Activated T-cell treated with anti-CD3 and anti-CD28 coated beads, Interleukin-2, amount 50 U/mL, for 4 hours (primary cell): ENCODE measurements at regions not wholly inside any gene's neighbourhood (a gene's known extent, or its start where the extent isn't known, plus 50 kb on each side); places are given as distances from the start of the nearest gene placed in this dataset.
"Not testable (repeated sequence)": the region's sequence is repeated elsewhere in the genome, so short reads cannot be mapped to it uniquely, and the experiment has no call there.

Experiments used
- ATAC-seq, 2 donors: fragments of 200-7000 bp; cut with Tn5 transposase; one replicate each; pipeline ENCODE4 v1.10.0; 2021
- DNase-seq: peaks from one replicate; pipeline ENCODE4 v3.0.0-alpha.2; 2020
- H3K27me3 Mint-ChIP-seq: one replicate; pipeline ENCODE4 v1.8.0; 2021; ENCODE audit warnings: low read depth, mixed read lengths
- H3K36me3 Mint-ChIP-seq: one replicate; pipeline ENCODE4 v1.8.0; 2022; ENCODE audit warnings: mixed read lengths; ENCODE audit not compliant: insufficient read depth
- H3K4me1 Mint-ChIP-seq: one replicate; pipeline ENCODE4 v1.8.0; 2021; ENCODE audit warnings: low read depth, mixed read lengths
- H3K4me3 Mint-ChIP-seq: one replicate; pipeline ENCODE4 v1.8.0; 2021; ENCODE audit warnings: mild to moderate bottlenecking, moderate library complexity, mixed read lengths
- H3K9me3 Mint-ChIP-seq: one replicate; pipeline ENCODE4 v1.8.0; 2021; ENCODE audit warnings: mixed read lengths

- no peak overlapping the region for H3K4me3 Mint-ChIP-seq
- no peaks in the 10 kb centered on the region for H3K36me3 Mint-ChIP-seq
- DNase-seq, result no peak
- no peaks in the 10 kb centered on the region for H3K27me3 Mint-ChIP-seq
- peaks cover 4% of the 10 kb centered on the region for H3K4me1 Mint-ChIP-seq
- no peaks in the 10 kb centered on the region for H3K9me3 Mint-ChIP-seq
- ATAC-seq, result no peak
Observed at GRCh38 chr9:129309906-129310305, 131.8 kb upstream of the IER5L start.

DNA sequence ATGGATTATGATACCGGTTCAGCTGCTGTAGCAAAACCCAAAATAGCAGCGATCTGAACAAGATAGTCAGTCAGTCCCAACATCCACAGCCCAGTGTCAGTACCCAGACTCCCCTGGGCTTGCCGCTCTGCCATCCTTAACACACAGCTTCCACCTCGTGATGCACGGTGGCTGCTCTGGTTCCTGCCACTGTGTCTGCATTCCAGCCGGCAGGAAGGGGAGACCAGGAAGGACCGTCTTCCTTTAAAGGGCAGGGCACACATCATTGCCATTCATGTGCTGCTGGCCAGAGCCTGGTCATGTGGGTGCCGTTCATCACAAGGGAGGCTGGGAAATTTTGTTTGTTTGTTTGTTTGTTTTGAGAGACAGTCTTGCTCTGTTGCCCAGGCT is 131.0 kb upstream of the IER5L start:
- H3K36me3 Mint-ChIP-seq, result no peaks in the 10 kb centered on the region
- H3K4me3 Mint-ChIP-seq, result no peak overlapping the region
- DNase-seq (no peak), ATAC-seq (no peak)
- no peaks in the 10 kb centered on the region for H3K9me3 Mint-ChIP-seq
- H3K4me1 Mint-ChIP-seq, result peaks cover 4% of the 10 kb centered on the region
- no peaks in the 10 kb centered on the region for H3K27me3 Mint-ChIP-seq

GRCh38 chr9:129307227-129307970 is 129.3 kb upstream of the IER5L start:
- no peak overlapping the region for H3K4me3 Mint-ChIP-seq
- peaks cover 4% of the 10 kb centered on the region for H3K4me1 Mint-ChIP-seq
- H3K27me3 Mint-ChIP-seq, result peaks cover 6% of the 10 kb centered on the region
- no peaks in the 10 kb centered on the region for H3K9me3 Mint-ChIP-seq
- no peak for ATAC-seq
- H3K36me3 Mint-ChIP-seq, result no peaks in the 10 kb centered on the region
- DNase-seq, result no peak

- H3K36me3 Mint-ChIP-seq, result no peaks in the 10 kb centered on the region
- DNase-seq (no peak), ATAC-seq (no peak)
- peaks cover 4% of the 10 kb centered on the region for H3K4me1 Mint-ChIP-seq
- peaks cover 7% of the 10 kb centered on the region for H3K27me3 Mint-ChIP-seq
- no peaks in the 10 kb centered on the region for H3K9me3 Mint-ChIP-seq
- no peak overlapping the region for H3K4me3 Mint-ChIP-seq
Observed at GRCh38 chr9:129306318-129306973, 128.4 kb upstream of the IER5L start.

- ATAC-seq, result no peak
- Mint-ChIP-seq H3K9me3 (no peaks in the 10 kb centered on the region), H3K4me1 (peaks cover 4% of the 10 kb centered on the region), H3K36me3 (no peaks in the 10 kb centered on the region), H3K4me3 (no peak overlapping the region), H3K27me3 (peaks cover 10% of the 10 kb centered on the region)
- no peak for DNase-seq
Observed at GRCh38 chr9:129305246-129305645, 127.2 kb upstream of the IER5L start.

DNA sequence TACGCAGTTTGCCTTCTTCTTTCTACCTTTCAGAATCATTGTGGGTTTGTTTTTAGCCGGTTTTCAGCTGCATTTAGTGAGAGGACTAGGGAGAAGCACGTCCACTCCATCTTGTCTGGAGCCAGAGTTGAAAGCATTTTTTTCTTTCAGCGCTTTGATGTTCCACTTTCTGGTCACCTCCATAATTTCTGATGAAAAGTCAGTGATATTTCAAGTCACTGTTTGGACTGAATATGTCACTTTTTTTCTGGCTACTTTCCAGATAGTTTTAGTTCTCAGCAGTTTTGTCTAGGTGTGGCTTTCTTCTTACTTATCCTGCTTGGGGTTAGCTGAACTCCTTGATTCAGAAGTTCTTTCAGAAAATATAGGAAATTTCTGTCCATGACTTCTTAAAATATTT is 123.9 kb upstream of the IER5L start:
- Mint-ChIP-seq H3K27me3 (peaks cover 10% of the 10 kb centered on the region), H3K9me3 (no peaks in the 10 kb centered on the region), H3K36me3 (no peaks in the 10 kb centered on the region), H3K4me1 (peaks cover under 1% of the 10 kb centered on the region), H3K4me3 (no peak overlapping the region)
- DNase-seq (no peak), ATAC-seq (no peak)

DNA sequence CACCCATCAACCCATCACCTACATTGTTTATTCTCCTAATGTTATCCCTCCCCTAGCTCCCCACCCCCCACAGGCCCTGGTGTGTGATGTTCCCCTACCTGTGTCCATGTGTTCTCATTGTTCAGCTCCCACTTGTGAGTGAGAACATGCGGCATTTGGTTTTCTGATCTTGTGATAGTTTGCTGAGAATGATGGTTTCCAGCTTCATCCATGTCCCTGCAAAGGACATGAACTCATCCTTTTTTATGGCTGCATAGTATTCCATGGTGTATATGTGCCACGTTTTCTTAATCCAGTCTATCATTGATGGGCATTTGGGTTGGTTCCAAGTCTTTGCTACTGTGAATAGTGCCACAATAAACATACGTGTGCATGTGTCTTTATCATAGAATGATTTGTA is 118.1 kb upstream of the IER5L start:
- H3K36me3 Mint-ChIP-seq, H3K9me3 Mint-ChIP-seq, H3K4me1 Mint-ChIP-seq, ATAC-seq, H3K4me3 Mint-ChIP-seq, H3K27me3 Mint-ChIP-seq, DNase-seq: not testable (repeated sequence)

- Mint-ChIP-seq H3K9me3 (peaks cover 6% of the 10 kb centered on the region), H3K4me3 (no peak overlapping the region), H3K36me3 (no peaks in the 10 kb centered on the region), H3K27me3 (no peaks in the 10 kb centered on the region), H3K4me1 (no peaks in the 10 kb centered on the region)
- DNase-seq (no peak), ATAC-seq (no peak)
Observed at GRCh38 chr9:129291041-129291501, 113.0 kb upstream of the IER5L start.

GRCh38 chr9:129290606-129291005 is 112.5 kb upstream of the IER5L start:
- DNase-seq, result no peak

DNA sequence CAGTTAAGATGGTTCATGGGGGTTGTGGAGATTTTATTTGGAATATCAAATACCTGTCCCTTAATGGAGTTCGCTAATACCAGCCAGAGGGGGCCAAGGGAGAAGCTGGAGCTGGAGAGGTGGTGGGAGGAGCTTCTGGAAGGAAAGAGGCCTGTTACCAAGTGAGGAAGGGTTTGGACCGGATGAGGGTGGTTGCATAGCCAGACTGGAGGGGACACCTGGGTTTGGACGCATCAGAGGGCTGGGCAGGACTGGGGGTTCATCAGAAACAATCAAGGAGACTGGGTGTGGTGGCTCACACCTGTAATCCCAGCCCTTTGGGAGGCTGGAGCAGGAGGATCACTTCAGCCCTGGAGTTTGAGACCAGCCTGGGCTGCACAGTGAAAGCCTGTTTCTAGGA is 111.8 kb upstream of the IER5L start:
- ATAC-seq, result no peak

More at GRCh38 chr9:129290606-129291005, 112.5 kb upstream of the IER5L start:
- peaks cover 2% of the 10 kb centered on the region for H3K9me3 Mint-ChIP-seq
- no peak for ATAC-seq
- no peaks in the 10 kb centered on the region for H3K27me3 Mint-ChIP-seq
- no peaks in the 10 kb centered on the region for H3K36me3 Mint-ChIP-seq
- H3K4me1 Mint-ChIP-seq, result no peaks in the 10 kb centered on the region
- H3K4me3 Mint-ChIP-seq, result no peak overlapping the region

GRCh38 chr9:129289131-129289731 is 111.2 kb upstream of the IER5L start:
- Mint-ChIP-seq H3K4me3 (no peak overlapping the region), H3K9me3 (no peaks in the 10 kb centered on the region), H3K4me1 (no peaks in the 10 kb centered on the region), H3K27me3 (no peaks in the 10 kb centered on the region), H3K36me3 (no peaks in the 10 kb centered on the region)
- DNase-seq (no peak), ATAC-seq (no peak)

More for the DNA sequence above, 111.8 kb upstream of the IER5L start:
- DNase-seq, result no peak
- Mint-ChIP-seq H3K36me3 (no peaks in the 10 kb centered on the region), H3K9me3 (no peaks in the 10 kb centered on the region), H3K4me1 (no peaks in the 10 kb centered on the region), H3K4me3 (no peak overlapping the region), H3K27me3 (no peaks in the 10 kb centered on the region)

DNA sequence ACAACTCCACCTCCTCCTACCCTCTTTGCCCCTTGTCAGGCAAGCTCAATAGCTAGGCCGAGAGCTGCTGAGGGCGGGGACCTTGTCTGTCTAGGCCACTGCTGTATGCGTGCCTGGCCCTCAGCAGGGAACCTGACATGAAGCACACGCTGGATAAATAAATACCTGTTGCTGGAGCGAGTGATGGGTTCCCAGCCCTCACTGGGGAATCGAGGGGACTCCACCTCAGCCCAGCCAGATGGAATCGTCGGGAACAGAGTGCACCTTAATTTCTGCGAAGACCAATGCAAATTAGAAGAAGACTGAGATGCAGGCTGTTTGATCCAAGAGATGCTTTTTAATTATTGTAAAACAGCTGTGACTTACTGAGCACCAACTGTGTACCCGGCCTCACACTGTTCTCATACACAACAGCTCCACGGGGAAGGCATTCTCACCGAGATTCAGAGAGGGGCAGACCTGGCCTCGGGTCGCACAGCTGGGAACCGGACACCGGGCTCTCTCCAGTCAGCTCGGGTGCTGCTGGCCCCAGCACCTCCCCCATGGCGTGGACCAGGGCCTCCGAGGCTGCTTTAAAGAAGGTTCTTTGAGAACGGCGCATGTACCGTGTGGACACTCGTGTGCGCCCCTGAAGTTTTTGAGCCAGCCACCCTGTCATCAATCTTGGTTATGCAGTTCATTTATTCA is 109.7 kb upstream of the IER5L start:
- H3K4me3 Mint-ChIP-seq, result no peak overlapping the region

DNA sequence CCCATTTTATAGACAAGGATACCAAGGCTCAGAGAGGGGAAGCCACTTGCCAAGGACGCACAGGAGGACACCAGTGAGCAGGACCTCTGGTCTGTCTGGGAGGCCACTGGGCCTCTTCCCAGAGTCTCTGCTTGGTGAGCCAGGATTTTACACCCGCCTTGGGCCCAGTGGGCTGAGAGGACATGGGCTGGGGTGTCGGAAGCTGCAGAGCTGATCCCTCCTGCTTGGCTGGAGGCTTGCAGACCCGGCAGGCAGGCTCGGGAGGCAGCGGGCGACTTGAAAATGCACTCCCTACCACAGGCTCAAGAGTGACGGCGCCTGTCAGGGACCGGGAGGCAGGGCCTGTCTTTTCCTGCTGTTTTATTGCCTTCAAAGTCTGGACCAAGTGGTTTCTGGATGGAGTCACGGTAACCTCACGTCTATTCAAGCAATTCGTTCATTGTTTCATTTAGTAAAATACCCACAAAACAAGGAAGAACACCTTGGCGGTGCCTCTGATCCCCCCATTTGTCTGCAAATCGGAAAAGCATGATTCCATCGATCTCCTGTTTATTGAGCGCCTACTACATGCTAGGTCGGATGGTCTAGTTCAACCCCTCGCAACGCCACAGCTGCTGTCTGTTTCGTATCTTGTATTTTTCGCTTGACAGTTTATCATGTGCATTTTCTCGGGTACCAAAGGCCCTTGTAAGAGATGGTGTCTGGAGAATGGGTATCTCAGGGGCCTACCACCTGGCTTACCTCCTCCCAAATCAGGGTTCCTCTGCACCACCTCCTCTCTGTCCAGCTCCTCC is 108.1 kb upstream of the IER5L start:
- Mint-ChIP-seq H3K4me1 (no peaks in the 10 kb centered on the region), H3K4me3 (no peak overlapping the region), H3K36me3 (no peaks in the 10 kb centered on the region), H3K9me3 (no peaks in the 10 kb centered on the region), H3K27me3 (no peaks in the 10 kb centered on the region)
- no peak for DNase-seq
- no peak for ATAC-seq

More for the DNA sequence above, 109.7 kb upstream of the IER5L start:
- DNase-seq (no peak), ATAC-seq (no peak)
- Mint-ChIP-seq H3K4me1 (no peaks in the 10 kb centered on the region), H3K9me3 (no peaks in the 10 kb centered on the region), H3K36me3 (no peaks in the 10 kb centered on the region), H3K27me3 (no peaks in the 10 kb centered on the region)

DNA sequence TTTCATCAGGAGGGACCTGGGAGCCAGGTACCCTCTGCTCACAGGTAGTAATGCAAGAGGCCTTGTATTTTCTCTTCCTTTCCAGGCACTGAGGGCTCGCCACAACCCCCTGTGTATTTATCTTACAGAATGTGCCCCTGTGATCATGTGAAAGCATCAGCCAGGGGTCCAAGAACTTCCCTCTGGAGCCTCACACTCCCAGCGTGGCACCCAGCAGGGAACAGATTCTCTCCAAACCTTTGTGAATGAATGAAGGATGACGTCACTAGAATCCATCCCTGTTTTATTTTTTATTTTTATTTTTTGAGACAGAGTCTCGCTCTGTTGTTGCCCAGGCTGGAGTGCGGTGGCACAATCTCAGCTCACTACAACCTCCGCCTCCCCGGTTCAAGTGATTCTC is 107.3 kb upstream of the IER5L start:
- Mint-ChIP-seq H3K9me3 (no peaks in the 10 kb centered on the region), H3K36me3 (no peaks in the 10 kb centered on the region), H3K27me3 (no peaks in the 10 kb centered on the region), H3K4me3 (no peak overlapping the region), H3K4me1 (no peaks in the 10 kb centered on the region)
- DNase-seq (no peak), ATAC-seq (no peak)
